ENCODE measurements at regions not wholly inside any gene's neighbourhood (a gene's known extent, or its start where the extent isn't known, plus 50 kb on each side); places are given as distances from the start of the nearest gene placed in this dataset.
"Not testable (repeated sequence)": the region's sequence is repeated elsewhere in the genome, so short reads cannot be mapped to it uniquely, and the experiment has no call there.

DNA sequence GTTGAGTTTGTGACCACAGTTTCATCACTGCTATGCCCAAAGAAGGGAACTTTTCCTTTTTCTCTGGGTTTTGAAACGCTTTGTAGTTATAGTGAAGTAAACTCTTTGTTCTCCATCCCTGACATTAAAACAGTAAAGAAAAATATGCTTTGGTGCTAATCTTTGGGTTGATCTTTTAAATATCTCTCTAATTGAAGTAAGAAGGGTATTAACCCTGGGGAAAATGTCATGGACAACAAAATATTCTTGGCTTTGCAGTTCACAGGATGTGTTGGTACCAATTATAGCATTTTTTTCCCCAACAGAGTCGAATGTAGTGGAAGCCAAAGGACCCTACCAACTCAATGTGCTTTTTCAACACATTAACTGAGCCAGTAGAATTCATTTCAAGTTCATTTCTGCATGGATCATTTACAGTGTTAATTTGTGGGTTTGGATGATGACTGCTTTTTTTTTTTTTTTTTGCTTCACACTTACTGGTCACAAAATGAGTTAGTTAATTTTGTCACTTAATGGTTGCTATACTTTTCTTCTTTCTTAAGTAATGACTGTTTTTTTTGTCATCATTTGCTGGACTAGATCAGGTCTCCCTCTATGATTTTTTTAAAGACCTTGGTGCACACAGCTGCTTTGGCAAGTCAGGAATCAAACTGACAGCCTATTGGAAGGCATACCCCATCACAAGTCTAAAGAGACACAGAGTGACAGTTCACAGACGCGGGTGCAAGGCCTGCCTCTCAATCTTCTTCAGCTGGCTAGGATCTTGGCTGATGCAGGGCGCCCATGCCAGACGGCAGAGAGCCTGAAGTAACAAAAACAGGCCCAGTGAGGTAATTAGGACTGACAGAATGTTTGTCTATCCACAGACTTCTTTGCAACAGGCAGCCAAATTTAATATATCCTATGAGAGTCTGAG is 98.8 kb upstream of the MMADHC start:
- H3K27ac ChIP-seq = no peak overlapping the region
- TF ChIP-seq, protein P1, sequence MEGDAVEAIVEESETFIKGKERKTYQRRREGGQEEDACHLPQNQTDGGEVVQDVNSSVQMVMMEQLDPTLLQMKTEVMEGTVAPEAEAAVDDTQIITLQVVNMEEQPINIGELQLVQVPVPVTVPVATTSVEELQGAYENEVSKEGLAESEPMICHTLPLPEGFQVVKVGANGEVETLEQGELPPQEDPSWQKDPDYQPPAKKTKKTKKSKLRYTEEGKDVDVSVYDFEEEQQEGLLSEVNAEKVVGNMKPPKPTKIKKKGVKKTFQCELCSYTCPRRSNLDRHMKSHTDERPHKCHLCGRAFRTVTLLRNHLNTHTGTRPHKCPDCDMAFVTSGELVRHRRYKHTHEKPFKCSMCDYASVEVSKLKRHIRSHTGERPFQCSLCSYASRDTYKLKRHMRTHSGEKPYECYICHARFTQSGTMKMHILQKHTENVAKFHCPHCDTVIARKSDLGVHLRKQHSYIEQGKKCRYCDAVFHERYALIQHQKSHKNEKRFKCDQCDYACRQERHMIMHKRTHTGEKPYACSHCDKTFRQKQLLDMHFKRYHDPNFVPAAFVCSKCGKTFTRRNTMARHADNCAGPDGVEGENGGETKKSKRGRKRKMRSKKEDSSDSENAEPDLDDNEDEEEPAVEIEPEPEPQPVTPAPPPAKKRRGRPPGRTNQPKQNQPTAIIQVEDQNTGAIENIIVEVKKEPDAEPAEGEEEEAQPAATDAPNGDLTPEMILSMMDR (IDR thresholded peaks at IDR 0.05 in 8 of 11, conservative IDR thresholded peaks at IDR 0.05 in 3 of 11) = no peak
- TF ChIP-seq POLR2AphosphoS5 (IDR thresholded peaks at IDR 0.05) (no peak), POLR2A (IDR thresholded peaks at IDR 0.05) (no peak)
- H3K9me3 ChIP-seq = peaks cover 0 to 9% (median 2%) of the 10 kb centered on the region in 8 donors
- intact Hi-C loops (cut with DNase I; ENCODE audit: low total_unique reads) = no loop called here
- 70 to 82% (median 78%) methylated on average over 6 of the region's 6 CpGs for WGBS, 5 donors
- no peak for DNase-seq
- no peaks in the 10 kb centered on the region for H3K27me3 ChIP-seq (replicated peaks in 1 of 7)
- no peak overlapping the region for H3K4me3 ChIP-seq
- no peaks in the 10 kb centered on the region for H3K4me1 ChIP-seq
- no peaks in the 10 kb centered on the region for H3K36me3 ChIP-seq

DNA sequence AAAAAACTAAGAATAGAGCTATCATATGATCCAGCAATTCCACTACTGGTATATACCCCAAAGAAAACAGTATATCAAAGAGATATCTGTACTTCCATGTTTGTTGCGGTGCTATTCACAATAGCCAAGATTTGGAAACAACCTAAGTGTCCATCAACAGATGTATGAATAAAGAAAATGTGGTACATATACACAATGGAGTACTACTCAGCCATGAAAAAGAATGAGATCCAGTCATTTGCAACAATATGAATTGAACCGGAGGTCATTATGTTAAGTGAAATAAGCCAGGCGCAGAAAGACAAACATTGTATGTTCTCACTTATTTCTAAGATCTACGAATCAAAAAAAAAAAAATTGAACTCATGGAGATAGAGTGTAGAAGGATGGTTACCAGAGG is 97.8 kb upstream of the MMADHC start:
- 76 to 98% (median 91%) methylated on average over 4 of the region's 4 CpGs for WGBS, 5 donors
- H3K27me3 ChIP-seq (replicated peaks in 1 of 7); H3K27ac ChIP-seq; H3K4me3 ChIP-seq; H3K4me1 ChIP-seq; H3K9me3 ChIP-seq; H3K36me3 ChIP-seq; DNase-seq; intact Hi-C loops (cut with DNase I; ENCODE audit: low total_unique reads): not testable (repeated sequence)

DNA sequence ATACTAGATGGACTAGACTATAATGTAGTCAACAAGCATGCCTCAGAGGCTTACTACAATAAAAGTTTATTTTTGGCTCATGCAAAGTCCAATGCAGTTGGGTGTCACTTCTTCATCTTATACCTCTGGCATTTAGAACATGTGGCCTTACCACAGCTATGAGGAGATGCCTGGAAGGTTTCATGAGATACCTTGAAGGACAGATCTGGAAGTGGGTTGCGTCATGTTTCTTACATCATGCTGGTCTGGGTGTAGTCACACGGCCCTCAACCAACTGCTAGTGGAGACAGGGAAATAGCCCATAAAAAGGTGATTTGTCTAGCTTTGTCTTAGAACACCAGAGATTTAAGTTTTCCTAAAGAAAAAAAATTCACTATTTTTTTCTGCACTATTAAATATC is 91.7 kb upstream of the MMADHC start:
- WGBS, 5 donors = 76 to 93% (median 82%) methylated on average over 2 of the region's 2 CpGs
- intact Hi-C loops (cut with DNase I; ENCODE audit: low total_unique reads) = no loop called here
- Histone ChIP-seq H3K27me3 (replicated peaks in 1 of 7) (no peaks in the 10 kb centered on the region), H3K4me3 (no peak overlapping the region), H3K36me3 (no peaks in the 10 kb centered on the region), H3K4me1 (no peaks in the 10 kb centered on the region), H3K27ac (no peak overlapping the region), H3K9me3 (peaks cover 0 to 4% (median 0%) of the 10 kb centered on the region in 8 donors)
- TF ChIP-seq POLR2A (IDR thresholded peaks at IDR 0.05) = no peak
- TF ChIP-seq POLR2AphosphoS5 (IDR thresholded peaks at IDR 0.05) = no peak
- TF ChIP-seq, protein P1 (IDR thresholded peaks at IDR 0.05 in 8 of 11, conservative IDR thresholded peaks at IDR 0.05 in 3 of 11) = no peak
- DNase-seq = no peak

DNA sequence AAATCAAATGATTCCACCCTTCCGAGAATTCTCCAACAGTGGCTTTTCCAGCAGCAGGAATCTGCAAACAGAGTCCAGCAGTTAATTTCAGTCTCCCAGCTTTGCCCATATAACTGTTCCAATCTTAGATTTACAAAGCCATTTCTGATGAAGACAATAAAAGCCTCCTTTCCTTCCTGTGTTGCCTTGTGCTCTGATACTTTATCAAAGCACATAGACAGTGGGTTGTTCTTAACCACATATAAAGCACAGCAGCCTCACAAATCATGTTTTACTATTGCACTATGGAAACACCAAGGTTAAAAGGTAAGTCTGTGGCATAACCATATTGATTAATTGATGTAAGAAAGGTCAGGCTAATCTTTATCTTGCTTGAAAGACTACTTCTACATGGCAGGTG is 89.8 kb upstream of the MMADHC start:
- intact Hi-C loops (cut with DNase I; ENCODE audit: low total_unique reads) = no loop called here
- TF ChIP-seq POLR2A (IDR thresholded peaks at IDR 0.05) (no peak), POLR2AphosphoS5 (IDR thresholded peaks at IDR 0.05) (no peak)
- TF ChIP-seq, protein P1 (IDR thresholded peaks at IDR 0.05 in 8 of 11, conservative IDR thresholded peaks at IDR 0.05 in 3 of 11) = no peak

More for the DNA sequence above, 89.8 kb upstream of the MMADHC start:
- Histone ChIP-seq H3K4me3 (no peak overlapping the region), H3K4me1 (no peaks in the 10 kb centered on the region), H3K9me3 (peaks cover 0 to 4% (median 0%) of the 10 kb centered on the region in 8 donors), H3K27me3 (replicated peaks in 1 of 7) (no peaks in the 10 kb centered on the region), H3K27ac (no peak overlapping the region), H3K36me3 (no peaks in the 10 kb centered on the region)
- no peak for DNase-seq
- 70 to 90% (median 76%) methylated on average over 1 of the region's 1 CpG for WGBS, 5 donors

Measured in spleen (tissue), 11 donors.